Gastroesophageal sphincter (tissue), 4 donors: ENCODE measurements at regions not wholly inside any gene's neighbourhood (a gene's known extent, or its start where the extent isn't known, plus 50 kb on each side); places are given as distances from the start of the nearest gene placed in this dataset.

Experiments
- ATAC-seq: fragments of 150-250 bp; one replicate; pipeline ENCODE4 v1.9.1; 2016; ENCODE audit warnings: mild to moderate bottlenecking, moderate library complexity
- H3K27ac ChIP-seq, 4 donors: fragments of 200-600 bp; sonication (generic) in 3 of 4; 1 replicate in 3 of 4; 2 replicates in 1 of 4; pipeline ENCODE4 v1.5.1; 2016 to 2019
- H3K27me3 ChIP-seq: fragments of 200-600 bp; sonication (generic); one replicate; pipeline ENCODE4 v1.5.1; 2019
- H3K36me3 ChIP-seq, 2 donors: fragments of 200-600 bp; sonication (generic); one replicate each; pipeline ENCODE4 v1.5.1; 2019; ENCODE audit warnings: control low read depth in 1 of 2
- H3K4me1 ChIP-seq, 3 donors: fragments of 200-600 bp; sonication (generic); 1 replicate in 2 of 3; 2 replicates in 1 of 3; pipeline ENCODE4 v1.5.1; 2016 to 2019; ENCODE audit warnings: control low read depth in 2 of 3
- H3K4me3 ChIP-seq, 2 donors: fragments of 200-600 bp; sonication (generic); one replicate each; pipeline ENCODE4 v1.5.1; 2019; ENCODE audit warnings: mild to moderate bottlenecking in 1 of 2, moderate library complexity in 1 of 2
- H3K9me3 ChIP-seq, 3 donors: fragments of 200-600 bp; sonication (generic); one replicate each; pipeline ENCODE4 v1.5.1; 2017 to 2019; ENCODE audit warnings: control low read depth in 2 of 3
- EP300 ChIP-seq: sonication (generic); formaldehyde crosslinking; IDR thresholded peaks from one replicate; pipeline ENCODE4 v1.6.1; 2017; ENCODE audit warnings: antibody characterized with exemption, mild to moderate bottlenecking
- POLR2A ChIP-seq, 2 donors: fragments of 450-650 bp; IDR thresholded peaks; one replicate each; pipeline ENCODE4 v1.6.1; 2017; ENCODE audit warnings: antibody characterized with exemption in 2 of 2, mild to moderate bottlenecking in 2 of 2, moderate library complexity in 1 of 2
- POLR2AphosphoS5 ChIP-seq: sonication (generic); formaldehyde crosslinking; IDR thresholded peaks from one replicate; pipeline ENCODE4 v1.6.1; 2017; ENCODE audit warnings: antibody characterized with exemption
- WGBS, 2 donors: methylation state at CpG; one replicate each; pipeline ENCODE4 v1.1.5; 2018; ENCODE audit warnings: low coverage in 1 of 2; 5-methylcytosine and 5-hydroxymethylcytosine counted together
- TF ChIP-seq, protein P1 (sequence below), 4 experiments: fragments of 200-600 bp in 2 of 4; fragments of 450-650 bp in 2 of 4; sonication (generic) in 1 of 4; IDR thresholded peaks; one replicate each; pipeline ENCODE4 v1.5.1; 2017 to 2019; ENCODE audit warnings: antibody characterized with exemption in 4 of 4, mild to moderate bottlenecking in 2 of 4, moderate library complexity in 2 of 4

DNA sequence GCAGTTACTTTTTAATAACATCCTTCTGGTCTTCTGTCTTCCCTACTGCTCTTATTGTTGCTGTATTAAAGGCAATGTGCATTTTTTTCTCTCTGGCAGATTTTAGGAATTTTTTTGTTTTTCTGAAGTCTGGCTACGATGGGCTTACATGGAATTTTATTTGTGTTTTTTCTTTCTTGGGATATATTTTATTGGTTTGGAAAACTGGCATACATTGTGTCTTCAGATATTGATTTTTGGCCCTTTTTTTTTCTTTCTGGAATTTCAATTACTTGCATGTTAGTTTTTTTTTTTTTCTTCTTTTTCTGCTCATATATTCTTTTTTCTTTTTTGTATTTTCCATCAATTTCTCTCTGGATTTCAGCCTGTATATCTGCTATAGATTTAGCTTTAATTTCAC, 442.1 kb upstream of the TRIB2 start:
- TF ChIP-seq POLR2AphosphoS5 (no peak), POLR2A (IDR thresholded peaks at IDR 0.05) (no peak), EP300 (no peak)
- TF ChIP-seq, protein P1, sequence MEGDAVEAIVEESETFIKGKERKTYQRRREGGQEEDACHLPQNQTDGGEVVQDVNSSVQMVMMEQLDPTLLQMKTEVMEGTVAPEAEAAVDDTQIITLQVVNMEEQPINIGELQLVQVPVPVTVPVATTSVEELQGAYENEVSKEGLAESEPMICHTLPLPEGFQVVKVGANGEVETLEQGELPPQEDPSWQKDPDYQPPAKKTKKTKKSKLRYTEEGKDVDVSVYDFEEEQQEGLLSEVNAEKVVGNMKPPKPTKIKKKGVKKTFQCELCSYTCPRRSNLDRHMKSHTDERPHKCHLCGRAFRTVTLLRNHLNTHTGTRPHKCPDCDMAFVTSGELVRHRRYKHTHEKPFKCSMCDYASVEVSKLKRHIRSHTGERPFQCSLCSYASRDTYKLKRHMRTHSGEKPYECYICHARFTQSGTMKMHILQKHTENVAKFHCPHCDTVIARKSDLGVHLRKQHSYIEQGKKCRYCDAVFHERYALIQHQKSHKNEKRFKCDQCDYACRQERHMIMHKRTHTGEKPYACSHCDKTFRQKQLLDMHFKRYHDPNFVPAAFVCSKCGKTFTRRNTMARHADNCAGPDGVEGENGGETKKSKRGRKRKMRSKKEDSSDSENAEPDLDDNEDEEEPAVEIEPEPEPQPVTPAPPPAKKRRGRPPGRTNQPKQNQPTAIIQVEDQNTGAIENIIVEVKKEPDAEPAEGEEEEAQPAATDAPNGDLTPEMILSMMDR (IDR thresholded peaks at IDR 0.05), result no peak
- Histone ChIP-seq H3K27me3 (no peaks in the 10 kb centered on the region), H3K4me1 (peaks cover 0 to 8% (median 0%) of the 10 kb centered on the region in 3 donors), H3K9me3 (no peaks in the 10 kb centered on the region), H3K4me3 (no peak overlapping the region), H3K27ac (no peak overlapping the region), H3K36me3 (no peaks in the 10 kb centered on the region)
- WGBS, 2 donors, result 100% methylated on average over 1 of the region's 1 CpG; no CpG with 5 or more reads in 1 of the 2 donors
- no peak for ATAC-seq

DNA sequence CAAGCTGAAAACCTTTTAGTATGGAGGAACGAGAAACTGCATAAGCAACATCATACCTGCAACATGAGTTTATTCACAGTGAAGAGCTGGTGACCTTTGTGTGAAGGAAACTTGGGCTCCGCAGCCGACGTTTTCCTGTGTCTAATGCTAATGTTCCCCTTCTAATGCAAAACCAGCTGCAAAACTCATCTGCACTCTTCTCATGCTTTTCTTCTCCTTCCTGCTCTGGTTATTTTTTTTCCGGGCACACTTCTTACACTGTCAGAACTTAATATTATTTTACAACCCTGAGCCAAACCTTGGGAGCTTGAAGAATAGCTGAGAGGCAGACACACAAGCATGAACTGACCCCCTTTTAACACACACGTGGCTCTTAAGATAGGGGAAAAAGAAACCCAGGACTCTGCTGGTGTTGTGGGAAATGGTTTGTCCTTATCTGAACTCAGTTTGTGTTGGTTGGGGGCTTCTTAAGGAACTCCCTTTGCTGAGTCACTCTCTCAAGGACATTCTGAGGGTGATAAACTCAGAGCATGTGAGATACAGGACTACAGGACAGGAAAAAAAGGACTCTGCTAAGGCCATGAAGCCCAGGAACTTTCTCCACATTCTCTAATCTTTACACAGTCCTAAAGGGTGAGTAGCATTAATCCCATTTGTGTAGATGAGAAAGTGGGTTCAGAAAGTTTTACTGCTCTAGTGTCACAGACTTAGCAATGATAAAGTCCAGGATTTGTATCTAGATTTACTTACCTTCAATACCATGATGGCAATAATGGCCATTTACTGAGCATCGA, 439.3 kb upstream of the TRIB2 start:
- peaks cover 0 to 8% (median 0%) of the 10 kb centered on the region in 3 donors for H3K4me1 ChIP-seq
- H3K4me3 ChIP-seq, result no peak overlapping the region
- no peak for ATAC-seq
- TF ChIP-seq, protein P1 (IDR thresholded peaks at IDR 0.05), result no peak
- TF ChIP-seq POLR2A (IDR thresholded peaks at IDR 0.05) (no peak), EP300 (no peak), POLR2AphosphoS5 (no peak)
- WGBS, 2 donors, result 34 to 78% methylated on average over 2 to 7 of the region's 7 CpGs
- H3K9me3 ChIP-seq, result no peaks in the 10 kb centered on the region
- H3K27ac ChIP-seq, result no peak overlapping the region
- no peaks in the 10 kb centered on the region for H3K27me3 ChIP-seq
- no peaks in the 10 kb centered on the region for H3K36me3 ChIP-seq

DNA sequence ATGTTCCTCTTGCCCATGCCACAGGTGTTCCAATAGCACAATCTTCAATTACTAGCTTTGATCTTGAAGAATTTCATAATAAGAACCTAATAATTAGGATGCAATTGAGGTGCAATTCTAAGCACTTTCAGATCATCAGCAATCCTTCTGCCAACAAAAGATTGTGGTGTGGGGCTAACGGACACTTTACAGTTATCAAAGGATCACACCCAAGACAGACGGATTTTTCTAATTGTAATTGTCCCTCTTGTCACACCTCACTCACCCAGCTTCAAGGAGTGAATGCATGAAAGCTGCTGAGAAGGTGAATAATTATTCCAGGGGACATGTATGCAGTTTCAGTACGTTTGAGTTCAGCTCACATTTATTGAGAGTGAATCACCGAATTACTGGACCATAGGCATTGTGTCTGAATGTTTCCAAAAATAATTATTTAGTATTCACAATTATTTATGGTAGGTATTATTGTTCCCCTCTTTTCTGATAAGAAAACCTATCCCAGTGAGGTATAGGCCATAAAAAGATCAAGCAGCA, 438.5 kb upstream of the TRIB2 start:
- H3K27ac ChIP-seq, result no peak overlapping the region
- peaks cover 0 to 8% (median 0%) of the 10 kb centered on the region in 3 donors for H3K4me1 ChIP-seq
- WGBS, 2 donors, result 93 to 95% methylated on average over 3 to 4 of the region's 4 CpGs
- H3K4me3 ChIP-seq, result no peak overlapping the region
- no peaks in the 10 kb centered on the region for H3K27me3 ChIP-seq
- no peaks in the 10 kb centered on the region for H3K9me3 ChIP-seq
- TF ChIP-seq, protein P1 (IDR thresholded peaks at IDR 0.05), result no peak
- TF ChIP-seq EP300 (no peak), POLR2AphosphoS5 (no peak), POLR2A (IDR thresholded peaks at IDR 0.05) (no peak)
- no peak for ATAC-seq
- no peaks in the 10 kb centered on the region for H3K36me3 ChIP-seq

DNA sequence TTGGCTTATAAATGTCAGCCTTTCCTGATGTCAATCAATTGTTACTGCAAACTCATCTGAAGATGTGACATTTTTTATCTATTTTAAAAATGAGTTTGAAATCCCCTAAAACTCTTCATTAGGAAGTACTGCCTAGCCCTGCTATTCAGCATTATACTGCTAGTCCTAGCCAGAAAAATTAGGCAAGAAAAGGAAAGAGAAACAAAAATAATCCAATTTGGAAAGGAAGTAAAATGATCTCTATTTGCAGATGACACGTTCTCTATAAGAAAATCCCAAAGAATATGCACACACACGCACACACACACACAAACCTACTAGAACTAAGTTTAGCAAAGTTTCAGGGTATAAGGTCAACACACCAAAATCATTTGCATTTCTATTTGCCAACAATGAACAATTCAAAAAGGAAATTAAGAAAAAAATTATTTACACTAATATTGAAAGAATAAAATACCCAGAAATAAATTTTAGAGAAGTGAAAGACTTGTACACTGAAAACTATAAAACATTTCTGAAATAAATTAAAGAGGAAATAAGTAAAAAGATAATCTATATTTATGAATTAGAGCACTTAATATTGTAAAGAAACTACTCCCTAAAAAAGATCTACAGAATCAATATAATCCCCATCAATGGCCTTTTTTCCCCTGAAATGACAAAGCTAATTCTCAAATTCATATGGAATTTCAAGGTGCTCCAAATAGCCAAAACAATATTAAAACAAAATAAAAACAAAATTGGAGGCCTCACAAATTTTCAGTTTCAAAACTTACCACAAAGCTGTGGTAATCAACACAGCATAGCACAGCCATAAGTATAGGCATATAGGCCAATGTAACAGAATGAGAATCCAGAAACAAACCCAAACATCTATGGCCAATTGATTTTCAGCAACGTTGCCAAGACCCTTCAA, 433.7 kb upstream of the TRIB2 start:
- Histone ChIP-seq H3K9me3 (no peaks in the 10 kb centered on the region), H3K27me3 (no peaks in the 10 kb centered on the region), H3K4me1 (no peaks in the 10 kb centered on the region), H3K4me3 (no peak overlapping the region), H3K27ac (no peak overlapping the region), H3K36me3 (no peaks in the 10 kb centered on the region)
- no peak for TF ChIP-seq POLR2AphosphoS5
- TF ChIP-seq POLR2A (IDR thresholded peaks at IDR 0.05), result no peak
- no peak for TF ChIP-seq EP300
- TF ChIP-seq, protein P1 (IDR thresholded peaks at IDR 0.05), result no peak
- WGBS, 2 donors, result 61 to 89% methylated on average over 3 of the region's 3 CpGs
- no peak for ATAC-seq
